ENCODE measurements at regions not wholly inside any gene's neighbourhood (a gene's known extent, or its start where the extent isn't known, plus 50 kb on each side); places are given as distances from the start of the nearest gene placed in this dataset.

DNA sequence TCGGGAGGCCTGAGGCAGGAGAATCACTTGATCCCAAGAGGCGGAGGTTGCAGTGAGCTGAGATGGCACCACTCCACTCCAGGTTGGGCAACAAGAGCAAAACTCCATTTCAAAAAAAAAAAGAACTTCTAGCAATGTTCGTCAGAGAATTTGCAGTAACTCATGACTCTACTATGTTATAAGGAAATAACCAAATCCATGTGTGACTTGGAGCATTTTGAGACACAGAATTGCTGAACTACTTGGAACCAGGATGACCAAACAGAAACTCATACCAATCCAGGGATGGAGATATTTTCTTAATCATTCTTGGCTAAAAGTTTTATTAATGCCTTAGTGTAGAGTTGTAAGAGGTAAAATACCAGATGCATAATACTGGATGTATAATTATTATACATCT, 99.9 kb upstream of the BNC2 start:
- TF ChIP-seq, protein P1, sequence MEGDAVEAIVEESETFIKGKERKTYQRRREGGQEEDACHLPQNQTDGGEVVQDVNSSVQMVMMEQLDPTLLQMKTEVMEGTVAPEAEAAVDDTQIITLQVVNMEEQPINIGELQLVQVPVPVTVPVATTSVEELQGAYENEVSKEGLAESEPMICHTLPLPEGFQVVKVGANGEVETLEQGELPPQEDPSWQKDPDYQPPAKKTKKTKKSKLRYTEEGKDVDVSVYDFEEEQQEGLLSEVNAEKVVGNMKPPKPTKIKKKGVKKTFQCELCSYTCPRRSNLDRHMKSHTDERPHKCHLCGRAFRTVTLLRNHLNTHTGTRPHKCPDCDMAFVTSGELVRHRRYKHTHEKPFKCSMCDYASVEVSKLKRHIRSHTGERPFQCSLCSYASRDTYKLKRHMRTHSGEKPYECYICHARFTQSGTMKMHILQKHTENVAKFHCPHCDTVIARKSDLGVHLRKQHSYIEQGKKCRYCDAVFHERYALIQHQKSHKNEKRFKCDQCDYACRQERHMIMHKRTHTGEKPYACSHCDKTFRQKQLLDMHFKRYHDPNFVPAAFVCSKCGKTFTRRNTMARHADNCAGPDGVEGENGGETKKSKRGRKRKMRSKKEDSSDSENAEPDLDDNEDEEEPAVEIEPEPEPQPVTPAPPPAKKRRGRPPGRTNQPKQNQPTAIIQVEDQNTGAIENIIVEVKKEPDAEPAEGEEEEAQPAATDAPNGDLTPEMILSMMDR (IDR thresholded peaks at IDR 0.05) = no peak
- no peak for TF ChIP-seq POLR2A (IDR thresholded peaks at IDR 0.05)

Data from Peyer's patch (tissue), 4 donors.